Central memory CD4-positive, alpha-beta T cell (primary cell): ENCODE measurements at regions not wholly inside any gene's neighbourhood (a gene's known extent, or its start where the extent isn't known, plus 50 kb on each side); places are given as distances from the start of the nearest gene placed in this dataset.

Source experiments
- DNase-seq: peaks from one replicate; pipeline ENCODE4 v3.0.0; 2022

GRCh38 chr11:110818032-110818687 is 105.9 kb upstream of the ARHGAP20 start:
- no peak for DNase-seq

DNA sequence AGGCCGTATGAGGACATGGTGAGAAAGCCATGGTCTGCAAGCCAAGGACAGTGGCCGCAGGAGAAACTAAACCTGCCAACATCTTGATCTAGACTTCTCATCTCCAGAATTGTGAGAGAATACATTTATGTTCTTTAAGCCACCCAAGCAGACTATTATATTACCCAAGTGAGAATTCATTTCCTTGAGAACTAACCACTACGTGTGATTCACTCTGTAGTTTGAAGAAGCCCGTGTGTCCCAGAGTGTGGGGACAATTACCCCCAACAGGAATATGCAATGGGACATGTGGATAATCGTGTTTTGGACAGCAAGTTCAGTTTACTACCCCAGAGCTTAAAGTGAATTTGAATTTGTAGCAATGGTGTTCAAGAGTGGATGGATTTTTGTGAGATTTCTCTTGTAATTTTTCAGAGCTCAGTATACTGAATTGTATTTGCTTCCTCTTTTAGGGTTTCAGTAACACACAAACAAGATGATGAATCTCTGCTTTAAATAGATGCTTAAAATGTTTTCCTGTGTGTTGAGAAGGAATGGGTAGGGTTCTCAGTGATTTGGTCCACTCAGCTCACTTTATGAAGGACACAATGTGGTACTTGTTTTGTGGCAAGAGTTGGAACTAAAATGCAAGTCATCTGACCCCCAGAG is 100.0 kb upstream of the ARHGAP20 start:
- no peak for DNase-seq

- no peak for DNase-seq
Observed at GRCh38 chr11:110809417-110810199, 97.4 kb upstream of the ARHGAP20 start.

GRCh38 chr11:110808248-110808647 is 96.0 kb upstream of the ARHGAP20 start:
- DNase-seq: no peak

DNA sequence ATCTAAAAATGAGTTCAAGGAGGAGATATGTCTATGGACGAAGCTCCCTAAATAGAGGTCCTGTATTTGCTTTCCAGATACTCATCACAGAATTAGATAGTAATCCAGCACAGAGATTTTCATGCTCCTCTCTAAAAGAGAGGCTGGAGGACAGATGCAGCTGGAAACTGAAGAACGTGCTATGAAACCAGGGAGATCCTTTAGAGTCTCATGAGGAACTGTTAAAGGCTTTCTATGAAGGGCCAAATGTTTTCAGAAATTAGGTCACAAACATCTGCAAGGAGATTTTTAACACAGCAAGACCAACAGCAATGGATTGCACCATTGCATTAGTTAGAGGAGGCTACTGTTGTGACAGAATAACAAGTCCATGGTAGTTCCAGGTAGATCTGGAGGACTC is 95.6 kb upstream of the ARHGAP20 start:
- DNase-seq: no peak

DNA sequence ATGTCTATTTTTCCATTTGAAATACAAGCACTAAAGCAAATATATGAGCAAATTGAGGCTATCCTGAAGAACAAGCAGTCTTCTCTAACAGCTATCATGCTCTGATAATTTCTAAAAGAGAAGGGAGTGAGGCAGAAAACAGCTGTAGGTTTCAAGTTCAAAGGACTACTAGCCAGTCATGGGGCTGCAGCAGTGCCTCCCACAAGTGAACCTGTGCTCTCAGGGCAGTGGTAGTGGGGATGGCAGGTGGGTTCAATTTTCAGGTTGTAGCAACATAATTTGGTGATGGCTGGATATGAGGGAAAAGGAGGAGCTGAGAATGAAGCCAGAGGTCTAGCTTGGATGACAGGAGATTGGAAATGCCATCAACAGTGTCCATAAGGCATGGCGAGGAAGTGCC is 93.5 kb upstream of the ARHGAP20 start:
- DNase-seq: no peak

DNA sequence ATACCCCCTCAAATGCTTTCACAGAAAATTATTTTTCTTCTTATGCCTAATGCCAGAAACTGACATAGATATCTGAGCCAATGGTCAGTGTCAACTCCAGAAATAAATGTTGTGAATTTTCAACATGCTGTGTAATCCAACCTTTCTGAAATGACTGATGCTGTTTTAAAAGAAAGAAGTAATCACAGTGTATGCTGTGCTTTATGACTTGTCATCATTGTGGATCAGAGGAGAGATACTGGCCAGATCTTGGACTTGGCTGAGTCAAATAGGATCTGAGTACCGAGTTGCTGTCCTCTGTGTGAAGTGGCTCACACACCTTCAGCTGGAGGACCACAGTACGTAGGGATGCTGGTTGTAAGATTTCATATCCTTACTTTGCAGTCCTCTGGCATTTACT is 89.9 kb upstream of the ARHGAP20 start:
- no peak for DNase-seq

DNA sequence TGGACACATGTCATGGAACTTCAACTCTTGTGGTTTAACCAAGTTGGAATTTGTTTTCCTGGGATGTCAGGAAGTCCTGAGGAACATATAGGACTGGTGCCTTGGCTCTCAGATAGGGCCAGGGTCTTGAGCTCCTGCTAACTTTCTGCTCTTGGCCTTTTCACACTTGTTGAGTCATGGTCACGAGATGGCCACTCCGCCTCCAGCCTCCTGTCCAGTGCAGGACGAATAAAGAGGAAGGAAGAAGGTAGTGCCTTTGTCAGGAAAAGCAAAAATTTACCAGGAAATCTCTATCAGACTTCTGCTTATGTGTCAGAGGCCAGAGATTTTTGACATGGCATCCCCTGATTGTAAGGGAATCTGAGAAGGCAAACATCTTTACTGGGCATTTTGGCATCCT is 89.1 kb upstream of the ARHGAP20 start:
- DNase-seq: no peak

DNA sequence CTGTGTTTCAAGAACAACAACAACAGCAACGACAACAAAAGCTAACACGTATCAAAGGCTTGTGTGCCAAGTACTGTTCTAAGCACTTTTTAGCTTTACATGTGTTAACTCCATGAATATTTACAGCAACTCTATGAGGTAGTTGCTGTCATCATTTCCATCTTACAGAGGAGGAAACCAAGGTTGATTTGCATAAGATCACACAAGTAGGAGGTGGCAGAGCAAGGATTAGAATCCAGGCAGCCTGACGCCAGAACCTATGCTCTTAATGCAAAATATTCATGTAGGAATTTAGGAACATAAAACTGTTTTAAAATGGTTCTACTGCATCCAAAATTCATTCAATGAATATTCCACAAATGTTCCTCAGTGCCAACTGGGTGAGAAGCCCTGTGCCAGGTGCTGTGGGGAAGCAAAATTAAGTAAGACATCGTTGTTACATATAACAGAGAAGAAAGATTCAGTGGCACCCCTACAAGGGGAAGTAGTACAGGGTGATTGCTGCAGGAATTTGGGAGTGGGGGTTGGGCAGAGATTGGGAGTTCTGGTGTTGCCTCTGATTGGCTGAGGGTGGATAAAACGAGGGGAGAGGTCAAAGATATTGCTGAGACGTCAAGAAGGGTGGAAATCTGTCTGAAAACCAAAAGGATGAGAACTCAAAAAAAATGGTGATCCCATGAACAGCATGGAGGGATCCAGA is 86.1 kb upstream of the ARHGAP20 start:
- DNase-seq: no peak

GRCh38 chr11:110797453-110797852 is 85.2 kb upstream of the ARHGAP20 start:
- no peak for DNase-seq

- no peak for DNase-seq
Observed at GRCh38 chr11:110795112-110795624, 82.9 kb upstream of the ARHGAP20 start.

- DNase-seq: no peak
Observed at GRCh38 chr11:110793556-110793955, 81.3 kb upstream of the ARHGAP20 start.

- no peak for DNase-seq
Observed at GRCh38 chr11:110791621-110792020, 79.4 kb upstream of the ARHGAP20 start.

DNA sequence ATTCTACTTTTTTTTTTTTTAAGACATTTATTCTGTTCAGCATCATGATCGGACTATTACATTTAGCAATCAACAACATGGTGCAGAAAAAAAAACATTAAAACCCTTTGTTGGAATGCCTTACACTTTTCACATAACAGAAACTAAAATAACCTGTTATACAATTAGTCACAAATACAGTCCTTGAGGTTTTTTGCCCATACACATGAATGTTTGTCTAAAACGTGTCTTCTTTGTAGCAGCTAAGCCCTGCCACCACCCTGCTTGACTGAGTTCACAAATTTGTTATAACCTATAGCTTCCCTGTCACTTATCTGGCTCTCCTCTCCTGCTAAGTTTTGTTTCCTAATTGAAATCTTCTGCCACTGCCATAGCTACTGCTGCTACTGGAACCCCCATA is 75.4 kb upstream of the ARHGAP20 start:
- no peak for DNase-seq

GRCh38 chr11:110786226-110786902 is 74.1 kb upstream of the ARHGAP20 start:
- no peak for DNase-seq

DNA sequence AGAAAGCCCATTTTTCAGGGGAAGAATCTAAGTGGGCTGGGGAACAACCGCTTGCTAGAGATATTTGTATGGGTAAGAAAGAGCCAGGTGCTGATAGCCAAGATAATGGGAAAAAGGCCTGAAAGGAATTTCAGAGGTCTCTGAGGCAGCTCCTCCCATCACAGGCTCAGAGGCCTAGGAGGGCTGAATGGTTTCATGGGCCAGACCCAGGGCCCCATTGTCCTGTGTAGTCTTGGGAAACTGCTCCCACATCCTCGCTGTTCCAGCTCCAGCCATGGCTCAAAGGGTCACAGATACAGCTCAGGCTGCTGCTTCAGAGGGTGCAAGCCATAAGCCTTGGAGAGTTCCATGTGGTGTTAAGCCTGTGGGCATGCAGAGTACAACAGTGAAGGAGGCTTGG is 73.2 kb upstream of the ARHGAP20 start:
- DNase-seq: no peak

GRCh38 chr11:110782616-110783015 is 70.4 kb upstream of the ARHGAP20 start:
- no peak for DNase-seq

DNA sequence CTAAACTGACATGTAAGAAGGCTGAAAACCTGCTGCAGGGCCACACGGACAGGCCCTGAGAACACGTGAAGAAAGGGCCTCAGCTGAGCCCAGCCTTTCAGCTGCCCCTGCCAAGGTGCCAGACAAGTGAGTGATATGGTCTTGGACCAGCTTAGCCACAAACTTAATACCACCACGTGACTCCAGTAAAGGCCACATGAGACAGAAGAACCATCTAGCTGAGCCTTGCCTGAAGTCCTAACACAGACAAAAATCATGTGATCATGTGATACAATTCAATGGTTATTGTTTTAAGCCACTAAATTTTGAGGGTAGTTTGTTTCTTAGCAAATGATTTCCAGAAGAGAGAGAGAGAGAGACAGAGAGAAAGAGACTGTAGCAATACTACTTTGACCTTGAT is 66.9 kb upstream of the ARHGAP20 start:
- DNase-seq: no peak

GRCh38 chr11:110778343-110778742 is 66.1 kb upstream of the ARHGAP20 start:
- DNase-seq: no peak

- DNase-seq: no peak
Observed at GRCh38 chr11:110777775-110778174, 65.5 kb upstream of the ARHGAP20 start.

GRCh38 chr11:110776081-110776480 is 63.8 kb upstream of the ARHGAP20 start:
- no peak for DNase-seq
